K562 (cell line): ENCODE measurements at regions not wholly inside any gene's neighbourhood (a gene's known extent, or its start where the extent isn't known, plus 50 kb on each side); places are given as distances from the start of the nearest gene placed in this dataset.

Experiments
- BCL6 ChIP-seq: fragments of 250-450 bp; sonication (Bioruptor Pico); IDR thresholded peaks from 2 replicates; pipeline ENCODE4 v1.4.0; 2020
- DACH1 ChIP-seq: fragments of 450-650 bp; IDR thresholded peaks from 2 replicates; pipeline ENCODE4 v1.6.1; 2018; ENCODE audit not compliant: partially characterized antibody
- ETS2 ChIP-seq: IDR thresholded peaks from 2 replicates; pipeline ENCODE4 v1.6.1; 2016; ENCODE audit warnings: borderline replicate concordance, missing genetic modification characterization, mild to moderate bottlenecking, moderate library complexity, missing compliant biosample characterization; ENCODE audit not compliant: poor library complexity, severe bottlenecking
- HIVEP1 ChIP-seq: fragments of 250-450 bp; sonication (Bioruptor Pico); IDR thresholded peaks from 2 replicates; pipeline ENCODE4 v1.4.0; 2020; ENCODE audit warnings: mild to moderate bottlenecking
- PURB ChIP-seq: sonication (generic); formaldehyde crosslinking; IDR thresholded peaks from 2 replicates; pipeline ENCODE4 v1.9.0; 2021; ENCODE audit warnings: low read depth, mild to moderate bottlenecking, missing genetic modification reagents
- SMAD3 ChIP-seq: fragments of 450-650 bp; formaldehyde crosslinking; conservative IDR thresholded peaks from 2 replicates; pipeline ENCODE4 v1.4.0; 2020; ENCODE audit warnings: mild to moderate bottlenecking
- YBX1 ChIP-seq: fragments of 450-650 bp; IDR thresholded peaks from 2 replicates; pipeline ENCODE4 v1.7.1; 2016; ENCODE audit warnings: mild to moderate bottlenecking
- ZFP36 ChIP-seq: fragments of 150-350 bp; IDR thresholded peaks from 2 replicates; pipeline ENCODE4 v1.6.1; 2018; ENCODE audit warnings: low read length, low read depth; ENCODE audit not compliant: partially characterized antibody
- ZNF584 ChIP-seq: fragments of 200-800 bp; sonication (Bioruptor generic); IDR thresholded peaks from 2 replicates; pipeline ENCODE4 v1.6.1; 2016; ENCODE audit warnings: low read depth, mild to moderate bottlenecking, missing genetic modification characterization, missing compliant biosample characterization
- TF ChIP-seq, protein P1 (sequence below): IDR thresholded peaks from 3 replicates; pipeline ENCODE4 v1.6.1; 2011; ENCODE audit warnings: borderline replicate concordance, mild to moderate bottlenecking; ENCODE audit not compliant: insufficient read length, insufficient read depth
- TF ChIP-seq, protein P2 (sequence below): fragments of 450-650 bp; IDR thresholded peaks from 2 replicates; pipeline ENCODE4 v1.6.1; 2018; ENCODE audit not compliant: partially characterized antibody
- TF ChIP-seq, protein P3 (sequence below), 2 experiments: fragments of 450-650 bp in 1 of 2; sonication (generic) in 1 of 2; formaldehyde crosslinking; conservative IDR thresholded peaks; 2 replicates each; pipeline versions ENCODE4 v1.4.0 to v1.8.1; 2020 to 2022; ENCODE audit warnings: mild to moderate bottlenecking in 1 of 2, missing genetic modification reagents in 1 of 2

DNA sequence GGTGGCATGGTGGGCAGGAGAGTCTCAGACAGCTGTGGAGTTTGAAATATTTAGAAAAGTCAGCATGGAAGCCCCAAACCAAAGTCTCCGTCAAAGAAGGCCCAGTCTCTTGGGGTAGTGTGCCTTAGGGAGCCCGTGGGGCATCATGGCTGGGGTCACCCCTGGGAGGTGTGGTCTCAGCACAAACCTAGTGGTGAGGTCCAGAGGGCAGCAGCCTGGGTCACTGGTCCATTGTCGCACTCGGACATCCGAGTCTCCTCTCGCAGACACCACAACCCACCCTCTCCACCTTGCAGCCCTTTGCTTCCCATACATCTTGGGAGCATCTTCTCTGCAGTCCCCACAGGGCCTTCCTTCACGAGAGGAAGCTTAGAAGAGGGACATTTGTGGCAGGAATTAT is 588.0 kb upstream of the TMEM132C start (continued):
- TF ChIP-seq ZNF584 (CRISPR knock-in tag) = no peak
- no peak for TF ChIP-seq HIVEP1 (CRISPR knock-in tag)
- no peak for TF ChIP-seq YBX1
- TF ChIP-seq, protein P1, sequence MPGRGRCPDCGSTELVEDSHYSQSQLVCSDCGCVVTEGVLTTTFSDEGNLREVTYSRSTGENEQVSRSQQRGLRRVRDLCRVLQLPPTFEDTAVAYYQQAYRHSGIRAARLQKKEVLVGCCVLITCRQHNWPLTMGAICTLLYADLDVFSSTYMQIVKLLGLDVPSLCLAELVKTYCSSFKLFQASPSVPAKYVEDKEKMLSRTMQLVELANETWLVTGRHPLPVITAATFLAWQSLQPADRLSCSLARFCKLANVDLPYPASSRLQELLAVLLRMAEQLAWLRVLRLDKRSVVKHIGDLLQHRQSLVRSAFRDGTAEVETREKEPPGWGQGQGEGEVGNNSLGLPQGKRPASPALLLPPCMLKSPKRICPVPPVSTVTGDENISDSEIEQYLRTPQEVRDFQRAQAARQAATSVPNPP = no peak
- TF ChIP-seq PURB (CRISPR knock-in tag) = no peak
- no peak for TF ChIP-seq ETS2
- TF ChIP-seq, protein P2, sequence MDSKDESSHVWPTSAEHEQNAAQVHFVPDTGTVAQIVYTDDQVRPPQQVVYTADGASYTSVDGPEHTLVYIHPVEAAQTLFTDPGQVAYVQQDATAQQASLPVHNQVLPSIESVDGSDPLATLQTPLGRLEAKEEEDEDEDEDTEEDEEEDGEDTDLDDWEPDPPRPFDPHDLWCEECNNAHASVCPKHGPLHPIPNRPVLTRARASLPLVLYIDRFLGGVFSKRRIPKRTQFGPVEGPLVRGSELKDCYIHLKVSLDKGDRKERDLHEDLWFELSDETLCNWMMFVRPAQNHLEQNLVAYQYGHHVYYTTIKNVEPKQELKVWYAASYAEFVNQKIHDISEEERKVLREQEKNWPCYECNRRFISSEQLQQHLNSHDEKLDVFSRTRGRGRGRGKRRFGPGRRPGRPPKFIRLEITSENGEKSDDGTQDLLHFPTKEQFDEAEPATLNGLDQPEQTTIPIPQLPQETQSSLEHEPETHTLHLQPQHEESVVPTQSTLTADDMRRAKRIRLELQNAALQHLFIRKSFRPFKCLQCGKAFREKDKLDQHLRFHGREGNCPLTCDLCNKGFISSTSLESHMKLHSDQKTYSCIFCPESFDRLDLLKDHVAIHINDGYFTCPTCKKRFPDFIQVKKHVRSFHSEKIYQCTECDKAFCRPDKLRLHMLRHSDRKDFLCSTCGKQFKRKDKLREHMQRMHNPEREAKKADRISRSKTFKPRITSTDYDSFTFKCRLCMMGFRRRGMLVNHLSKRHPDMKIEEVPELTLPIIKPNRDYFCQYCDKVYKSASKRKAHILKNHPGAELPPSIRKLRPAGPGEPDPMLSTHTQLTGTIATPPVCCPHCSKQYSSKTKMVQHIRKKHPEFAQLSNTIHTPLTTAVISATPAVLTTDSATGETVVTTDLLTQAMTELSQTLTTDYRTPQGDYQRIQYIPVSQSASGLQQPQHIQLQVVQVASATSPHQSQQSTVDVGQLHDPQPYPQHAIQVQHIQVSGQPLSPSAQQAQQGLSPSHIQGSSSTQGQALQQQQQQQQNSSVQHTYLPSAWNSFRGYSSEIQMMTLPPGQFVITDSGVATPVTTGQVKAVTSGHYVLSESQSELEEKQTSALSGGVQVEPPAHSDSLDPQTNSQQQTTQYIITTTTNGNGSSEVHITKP = no peak
- no peak for TF ChIP-seq SMAD3 (CRISPR knock-in tag)
- TF ChIP-seq, protein P3, sequence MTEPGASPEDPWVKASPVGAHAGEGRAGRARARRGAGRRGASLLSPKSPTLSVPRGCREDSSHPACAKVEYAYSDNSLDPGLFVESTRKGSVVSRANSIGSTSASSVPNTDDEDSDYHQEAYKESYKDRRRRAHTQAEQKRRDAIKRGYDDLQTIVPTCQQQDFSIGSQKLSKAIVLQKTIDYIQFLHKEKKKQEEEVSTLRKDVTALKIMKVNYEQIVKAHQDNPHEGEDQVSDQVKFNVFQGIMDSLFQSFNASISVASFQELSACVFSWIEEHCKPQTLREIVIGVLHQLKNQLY (CRISPR knock-in tag; conservative IDR thresholded peaks at IDR 0.05) = no peak
- no peak for TF ChIP-seq ZFP36
- TF ChIP-seq BCL6 (CRISPR knock-in tag) = no peak
- TF ChIP-seq DACH1 = no peak
- TF ChIP-seq, all 486 proteins: peak for 0
